Hindlimb muscle (tissue), 1 donor: ENCODE measurements at regions not wholly inside any gene's neighbourhood (a gene's known extent, or its start where the extent isn't known, plus 50 kb on each side); places are given as distances from the start of the nearest gene placed in this dataset.
"Not testable (repeated sequence)": the region's sequence is repeated elsewhere in the genome, so short reads cannot be mapped to it uniquely, and the experiment has no call there.

Experiments
- DNase-seq: peaks from one replicate; pipeline ENCODE4 v3.0.0-alpha.2; 2013

GRCh38 chr5:124055751-124056150 is 543.8 kb downstream of the CSNK1G3 start:
- DNase-seq: no peak

- no peak for DNase-seq
These were observed 542.6 kb downstream of the CSNK1G3 start for GRCh38 chr5:124054564-124054963.

- DNase-seq: no peak
These were observed 541.4 kb downstream of the CSNK1G3 start for GRCh38 chr5:124053340-124053739.

- DNase-seq: no peak
These were observed 540.2 kb downstream of the CSNK1G3 start for GRCh38 chr5:124052201-124052600.

GRCh38 chr5:124050120-124050770 is 538.3 kb downstream of the CSNK1G3 start:
- no peak for DNase-seq

GRCh38 chr5:124045412-124045811 is 533.4 kb downstream of the CSNK1G3 start:
- DNase-seq: no peak

GRCh38 chr5:124044613-124045012 is 532.6 kb downstream of the CSNK1G3 start:
- no peak for DNase-seq

GRCh38 chr5:124043456-124043855 is 531.5 kb downstream of the CSNK1G3 start:
- no peak for DNase-seq

GRCh38 chr5:124040799-124041198 is 528.8 kb downstream of the CSNK1G3 start:
- DNase-seq: peak; percentile 73

GRCh38 chr5:124039410-124039809 is 527.4 kb downstream of the CSNK1G3 start:
- no peak for DNase-seq

- DNase-seq: no peak
These were observed 524.8 kb downstream of the CSNK1G3 start for GRCh38 chr5:124036786-124037185.

GRCh38 chr5:124034963-124035362 is 523.0 kb downstream of the CSNK1G3 start:
- DNase-seq: no peak

- DNase-seq: no peak
These were observed 522.2 kb downstream of the CSNK1G3 start for GRCh38 chr5:124034083-124034700.

- no peak for DNase-seq
These were observed 518.1 kb downstream of the CSNK1G3 start for GRCh38 chr5:124030043-124030491.

GRCh38 chr5:124027441-124027840 is 515.5 kb downstream of the CSNK1G3 start:
- no peak for DNase-seq

GRCh38 chr5:124025306-124025845 is 513.4 kb downstream of the CSNK1G3 start:
- DNase-seq: no peak

- no peak for DNase-seq
These were observed 511.0 kb downstream of the CSNK1G3 start for GRCh38 chr5:124022966-124023365.

GRCh38 chr5:124021776-124022175 is 509.8 kb downstream of the CSNK1G3 start:
- DNase-seq: no peak

- DNase-seq: no peak
These were observed 509.2 kb downstream of the CSNK1G3 start for GRCh38 chr5:124021066-124021641.

- not testable (repeated sequence) for DNase-seq
These were observed 505.3 kb downstream of the CSNK1G3 start for GRCh38 chr5:124017321-124017720.

- no peak for DNase-seq
These were observed 495.9 kb downstream of the CSNK1G3 start for GRCh38 chr5:124007675-124008398.

GRCh38 chr5:124001036-124001615 is 489.1 kb downstream of the CSNK1G3 start:
- DNase-seq: no peak

GRCh38 chr5:124000538-124000937 is 488.6 kb downstream of the CSNK1G3 start:
- no peak for DNase-seq
